ENCODE measurements at regions not wholly inside any gene's neighbourhood (a gene's known extent, or its start where the extent isn't known, plus 50 kb on each side); places are given as distances from the start of the nearest gene placed in this dataset.

GRCh38 chr10:90047243-90047729, 345.9 kb downstream of the KIF20B start:
- TF ChIP-seq, protein P1, sequence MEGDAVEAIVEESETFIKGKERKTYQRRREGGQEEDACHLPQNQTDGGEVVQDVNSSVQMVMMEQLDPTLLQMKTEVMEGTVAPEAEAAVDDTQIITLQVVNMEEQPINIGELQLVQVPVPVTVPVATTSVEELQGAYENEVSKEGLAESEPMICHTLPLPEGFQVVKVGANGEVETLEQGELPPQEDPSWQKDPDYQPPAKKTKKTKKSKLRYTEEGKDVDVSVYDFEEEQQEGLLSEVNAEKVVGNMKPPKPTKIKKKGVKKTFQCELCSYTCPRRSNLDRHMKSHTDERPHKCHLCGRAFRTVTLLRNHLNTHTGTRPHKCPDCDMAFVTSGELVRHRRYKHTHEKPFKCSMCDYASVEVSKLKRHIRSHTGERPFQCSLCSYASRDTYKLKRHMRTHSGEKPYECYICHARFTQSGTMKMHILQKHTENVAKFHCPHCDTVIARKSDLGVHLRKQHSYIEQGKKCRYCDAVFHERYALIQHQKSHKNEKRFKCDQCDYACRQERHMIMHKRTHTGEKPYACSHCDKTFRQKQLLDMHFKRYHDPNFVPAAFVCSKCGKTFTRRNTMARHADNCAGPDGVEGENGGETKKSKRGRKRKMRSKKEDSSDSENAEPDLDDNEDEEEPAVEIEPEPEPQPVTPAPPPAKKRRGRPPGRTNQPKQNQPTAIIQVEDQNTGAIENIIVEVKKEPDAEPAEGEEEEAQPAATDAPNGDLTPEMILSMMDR (IDR thresholded peaks at IDR 0.05) = no peak
- TF ChIP-seq POLR2A (IDR thresholded peaks at IDR 0.05) = no peak

All from adrenal gland (tissue), 5 donors.